ENCODE measurements at regions not wholly inside any gene's neighbourhood (a gene's known extent, or its start where the extent isn't known, plus 50 kb on each side); places are given as distances from the start of the nearest gene placed in this dataset.
A peak's percentile ranks its signal among the peaks of the same experiment; 100 is the strongest.

GRCh38 chr4:123577225-123577906, 180.8 kb downstream of the SPRY1 start:
- H3K4me3 ChIP-seq (ENCODE audit: low read depth in 1 of 2, low read length in 2 of 2), result no peak overlapping the region
- peaks cover 0 to 15% of the 10 kb centered on the region in 2 donors for H3K9me3 ChIP-seq (ENCODE audit: control insufficient read depth in 1 of 2, low read length in 2 of 2)
- H3K27ac ChIP-seq (ENCODE audit: low read length), result no peak overlapping the region
- H3K36me3 ChIP-seq (ENCODE audit: control insufficient read depth in 1 of 2, insufficient read depth in 2 of 2, low read length in 2 of 2), result no peaks in the 10 kb centered on the region
- no peaks in the 10 kb centered on the region for H3K4me1 ChIP-seq (ENCODE audit: control insufficient read depth in 1 of 2, insufficient read depth in 2 of 2, low read length in 2 of 2)
- no peaks in the 10 kb centered on the region for H3K27me3 ChIP-seq (ENCODE audit: low read depth, low read length)

GRCh38 chr4:123578276-123579029, 181.9 kb downstream of the SPRY1 start:
- Histone ChIP-seq H3K4me1 (ENCODE audit: control insufficient read depth in 1 of 2, insufficient read depth in 2 of 2, low read length in 2 of 2) (no peaks in the 10 kb centered on the region), H3K4me3 (ENCODE audit: low read depth in 1 of 2, low read length in 2 of 2) (no peak overlapping the region), H3K27ac (ENCODE audit: low read length) (no peak overlapping the region), H3K9me3 (ENCODE audit: control insufficient read depth in 1 of 2, low read length in 2 of 2) (peaks cover 0 to 15% of the 10 kb centered on the region in 2 donors), H3K36me3 (ENCODE audit: control insufficient read depth in 1 of 2, insufficient read depth in 2 of 2, low read length in 2 of 2) (no peaks in the 10 kb centered on the region), H3K27me3 (ENCODE audit: low read depth, low read length) (no peaks in the 10 kb centered on the region)

- H3K9me3 ChIP-seq (ENCODE audit: control insufficient read depth in 1 of 2, low read length in 2 of 2), result peaks cover 0 to 15% of the 10 kb centered on the region in 2 donors
- no peaks in the 10 kb centered on the region for H3K36me3 ChIP-seq (ENCODE audit: control insufficient read depth in 1 of 2, insufficient read depth in 2 of 2, low read length in 2 of 2)
- H3K27ac ChIP-seq (ENCODE audit: low read length), result no peak overlapping the region
- no peak overlapping the region for H3K4me3 ChIP-seq (ENCODE audit: low read depth in 1 of 2, low read length in 2 of 2)
- H3K4me1 ChIP-seq (ENCODE audit: control insufficient read depth in 1 of 2, insufficient read depth in 2 of 2, low read length in 2 of 2), result no peaks in the 10 kb centered on the region
- H3K27me3 ChIP-seq (ENCODE audit: low read depth, low read length), result no peaks in the 10 kb centered on the region
Observed at GRCh38 chr4:123579961-123580360, 183.4 kb downstream of the SPRY1 start.

- no peak overlapping the region for H3K27ac ChIP-seq (ENCODE audit: low read length)
- H3K4me1 ChIP-seq (ENCODE audit: control insufficient read depth in 1 of 2, insufficient read depth in 2 of 2, low read length in 2 of 2), result no peaks in the 10 kb centered on the region
- peak overlapping the region in 1 of 2 donors; percentile 6 for H3K4me3 ChIP-seq (ENCODE audit: low read depth in 1 of 2, low read length in 2 of 2)
- peaks cover 0 to 15% of the 10 kb centered on the region in 2 donors for H3K9me3 ChIP-seq (ENCODE audit: control insufficient read depth in 1 of 2, low read length in 2 of 2)
- no peaks in the 10 kb centered on the region for H3K36me3 ChIP-seq (ENCODE audit: control insufficient read depth in 1 of 2, insufficient read depth in 2 of 2, low read length in 2 of 2)
- H3K27me3 ChIP-seq (ENCODE audit: low read depth, low read length), result no peaks in the 10 kb centered on the region
Observed at GRCh38 chr4:123580981-123581664, 184.5 kb downstream of the SPRY1 start.

- Histone ChIP-seq H3K27me3 (ENCODE audit: low read depth, low read length) (no peaks in the 10 kb centered on the region), H3K36me3 (ENCODE audit: control insufficient read depth in 1 of 2, insufficient read depth in 2 of 2, low read length in 2 of 2) (no peaks in the 10 kb centered on the region), H3K9me3 (ENCODE audit: control insufficient read depth in 1 of 2, low read length in 2 of 2) (peaks cover 0 to 15% of the 10 kb centered on the region in 2 donors)
Observed at GRCh38 chr4:123581802-123582201, 185.2 kb downstream of the SPRY1 start.

GRCh38 chr4:123583043-123583442, 186.4 kb downstream of the SPRY1 start:
- no peak overlapping the region for H3K27ac ChIP-seq (ENCODE audit: low read length)
- no peaks in the 10 kb centered on the region for H3K36me3 ChIP-seq (ENCODE audit: control insufficient read depth in 1 of 2, insufficient read depth in 2 of 2, low read length in 2 of 2)
- H3K27me3 ChIP-seq (ENCODE audit: low read depth, low read length), result no peaks in the 10 kb centered on the region
- H3K4me1 ChIP-seq (ENCODE audit: control insufficient read depth in 1 of 2, insufficient read depth in 2 of 2, low read length in 2 of 2), result no peaks in the 10 kb centered on the region
- H3K9me3 ChIP-seq (ENCODE audit: control insufficient read depth in 1 of 2, low read length in 2 of 2), result peaks cover 0 to 15% of the 10 kb centered on the region in 2 donors
- H3K4me3 ChIP-seq (ENCODE audit: low read depth in 1 of 2, low read length in 2 of 2), result no peak overlapping the region

More at GRCh38 chr4:123581802-123582201, 185.2 kb downstream of the SPRY1 start:
- H3K4me1 ChIP-seq (ENCODE audit: control insufficient read depth in 1 of 2, insufficient read depth in 2 of 2, low read length in 2 of 2), result no peaks in the 10 kb centered on the region
- H3K27ac ChIP-seq (ENCODE audit: low read length), result no peak overlapping the region
- no peak overlapping the region for H3K4me3 ChIP-seq (ENCODE audit: low read depth in 1 of 2, low read length in 2 of 2)

GRCh38 chr4:123585111-123585510, 188.5 kb downstream of the SPRY1 start:
- Histone ChIP-seq H3K27ac (ENCODE audit: low read length) (no peak overlapping the region), H3K36me3 (ENCODE audit: control insufficient read depth in 1 of 2, insufficient read depth in 2 of 2, low read length in 2 of 2) (no peaks in the 10 kb centered on the region), H3K9me3 (ENCODE audit: control insufficient read depth in 1 of 2, low read length in 2 of 2) (peaks cover 0 to 14% of the 10 kb centered on the region in 2 donors)

GRCh38 chr4:123587983-123588494, 191.4 kb downstream of the SPRY1 start:
- Histone ChIP-seq H3K4me1 (ENCODE audit: control insufficient read depth in 1 of 2, insufficient read depth in 2 of 2, low read length in 2 of 2) (peaks cover 5 to 7% of the 10 kb centered on the region in 2 donors), H3K27me3 (ENCODE audit: low read depth, low read length) (no peaks in the 10 kb centered on the region), H3K36me3 (ENCODE audit: control insufficient read depth in 1 of 2, insufficient read depth in 2 of 2, low read length in 2 of 2) (no peaks in the 10 kb centered on the region), H3K27ac (ENCODE audit: low read length) (peak overlapping the region; percentile 56), H3K9me3 (ENCODE audit: control insufficient read depth in 1 of 2, low read length in 2 of 2) (no peaks in the 10 kb centered on the region), H3K4me3 (ENCODE audit: low read depth in 1 of 2, low read length in 2 of 2) (no peak overlapping the region)

More at GRCh38 chr4:123585111-123585510, 188.5 kb downstream of the SPRY1 start:
- Histone ChIP-seq H3K4me3 (ENCODE audit: low read depth in 1 of 2, low read length in 2 of 2) (no peak overlapping the region), H3K27me3 (ENCODE audit: low read depth, low read length) (no peaks in the 10 kb centered on the region), H3K4me1 (ENCODE audit: control insufficient read depth in 1 of 2, insufficient read depth in 2 of 2, low read length in 2 of 2) (peaks cover 5 to 7% of the 10 kb centered on the region in 2 donors)

GRCh38 chr4:123588631-123589241, 192.1 kb downstream of the SPRY1 start:
- Histone ChIP-seq H3K27ac (ENCODE audit: low read length) (peak overlapping the region; percentile 56), H3K9me3 (ENCODE audit: control insufficient read depth in 1 of 2, low read length in 2 of 2) (no peaks in the 10 kb centered on the region), H3K36me3 (ENCODE audit: control insufficient read depth in 1 of 2, insufficient read depth in 2 of 2, low read length in 2 of 2) (no peaks in the 10 kb centered on the region), H3K4me1 (ENCODE audit: control insufficient read depth in 1 of 2, insufficient read depth in 2 of 2, low read length in 2 of 2) (peaks cover 5 to 7% of the 10 kb centered on the region in 2 donors), H3K27me3 (ENCODE audit: low read depth, low read length) (no peaks in the 10 kb centered on the region), H3K4me3 (ENCODE audit: low read depth in 1 of 2, low read length in 2 of 2) (no peak overlapping the region)

- H3K4me3 ChIP-seq (ENCODE audit: low read depth in 1 of 2, low read length in 2 of 2), result no peak overlapping the region
- H3K9me3 ChIP-seq (ENCODE audit: control insufficient read depth in 1 of 2, low read length in 2 of 2), result no peaks in the 10 kb centered on the region
- H3K4me1 ChIP-seq (ENCODE audit: control insufficient read depth in 1 of 2, insufficient read depth in 2 of 2, low read length in 2 of 2), result peaks cover 5 to 7% of the 10 kb centered on the region in 2 donors
- no peaks in the 10 kb centered on the region for H3K27me3 ChIP-seq (ENCODE audit: low read depth, low read length)
- H3K36me3 ChIP-seq (ENCODE audit: control insufficient read depth in 1 of 2, insufficient read depth in 2 of 2, low read length in 2 of 2), result no peaks in the 10 kb centered on the region
- peak overlapping the region; percentile 56 for H3K27ac ChIP-seq (ENCODE audit: low read length)
Observed at GRCh38 chr4:123589301-123589700, 192.7 kb downstream of the SPRY1 start.

GRCh38 chr4:123591875-123592274, 195.3 kb downstream of the SPRY1 start:
- H3K27ac ChIP-seq (ENCODE audit: low read length), result no peak overlapping the region
- no peaks in the 10 kb centered on the region for H3K9me3 ChIP-seq (ENCODE audit: control insufficient read depth in 1 of 2, low read length in 2 of 2)
- no peaks in the 10 kb centered on the region for H3K27me3 ChIP-seq (ENCODE audit: low read depth, low read length)
- no peaks in the 10 kb centered on the region for H3K36me3 ChIP-seq (ENCODE audit: control insufficient read depth in 1 of 2, insufficient read depth in 2 of 2, low read length in 2 of 2)
- H3K4me3 ChIP-seq (ENCODE audit: low read depth in 1 of 2, low read length in 2 of 2), result no peak overlapping the region
- peaks cover 5 to 7% of the 10 kb centered on the region in 2 donors for H3K4me1 ChIP-seq (ENCODE audit: control insufficient read depth in 1 of 2, insufficient read depth in 2 of 2, low read length in 2 of 2)
